Inflammatory macrophage treated with lipopolysaccharide for 1 hour (primary cell): ENCODE measurements at regions not wholly inside any gene's neighbourhood (a gene's known extent, or its start where the extent isn't known, plus 50 kb on each side); places are given as distances from the start of the nearest gene placed in this dataset.

ENCODE experiments used
- DNase-seq, 2 donors: peaks; one replicate each; pipeline ENCODE4 v3.0.0-alpha.2; 2020 to 2022

DNA sequence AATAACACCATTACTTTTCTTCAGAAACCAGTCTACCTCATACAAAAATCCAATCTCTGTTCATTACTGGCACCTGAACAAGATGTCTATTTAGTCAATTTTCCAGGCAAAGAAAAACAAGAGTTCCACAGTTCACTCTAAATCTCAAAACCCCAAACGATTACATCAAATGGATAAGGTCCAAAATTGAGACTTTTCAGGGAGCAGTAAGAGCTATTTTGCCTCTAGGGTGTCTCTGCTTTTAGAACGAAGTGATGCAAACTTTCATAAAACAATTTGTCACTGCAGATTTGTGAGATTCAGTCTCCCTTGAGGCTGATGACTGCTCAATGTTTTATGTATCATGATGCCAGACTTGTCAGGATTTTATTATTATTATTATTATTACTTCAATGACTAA lies 937.0 kb upstream of the PHF14 start:
- no peak for DNase-seq

DNA sequence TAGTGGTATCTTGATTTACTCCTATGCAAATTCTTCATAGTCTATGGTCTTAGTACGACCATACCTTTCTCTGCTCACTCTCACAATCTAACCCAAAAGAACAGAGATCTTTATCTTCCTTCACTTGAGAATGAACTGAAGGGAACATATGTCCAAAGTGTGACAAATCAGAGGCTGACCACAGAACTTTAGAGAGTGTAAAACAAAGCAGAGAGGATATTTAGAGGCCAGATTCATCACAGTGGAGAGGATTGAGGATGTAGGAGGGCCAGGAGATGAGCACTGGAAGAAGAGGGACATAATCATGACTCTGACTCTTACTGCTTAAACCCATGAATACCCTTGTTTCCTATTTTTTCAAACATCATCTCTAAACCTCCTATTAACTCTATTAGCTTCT lies 935.3 kb upstream of the PHF14 start:
- no peak for DNase-seq

DNA sequence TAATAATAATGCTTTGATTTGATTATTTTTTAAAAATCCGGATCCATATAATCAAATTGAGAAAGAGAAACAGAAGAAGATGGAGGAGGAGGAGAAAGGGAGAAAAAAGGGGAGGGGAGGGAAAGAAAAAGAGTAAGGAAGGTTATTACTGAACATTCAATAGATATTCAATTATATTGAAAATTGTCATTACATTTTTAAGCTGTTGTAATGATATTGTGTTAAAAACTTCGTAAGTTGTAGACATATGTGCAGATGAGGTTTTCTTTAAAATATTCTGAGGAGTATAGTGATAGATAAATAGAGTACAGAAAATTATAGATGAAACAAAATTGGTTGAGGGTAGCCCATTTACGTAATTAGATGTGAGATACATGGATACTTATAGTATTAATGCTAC lies 933.0 kb upstream of the PHF14 start:
- no peak for DNase-seq

DNA sequence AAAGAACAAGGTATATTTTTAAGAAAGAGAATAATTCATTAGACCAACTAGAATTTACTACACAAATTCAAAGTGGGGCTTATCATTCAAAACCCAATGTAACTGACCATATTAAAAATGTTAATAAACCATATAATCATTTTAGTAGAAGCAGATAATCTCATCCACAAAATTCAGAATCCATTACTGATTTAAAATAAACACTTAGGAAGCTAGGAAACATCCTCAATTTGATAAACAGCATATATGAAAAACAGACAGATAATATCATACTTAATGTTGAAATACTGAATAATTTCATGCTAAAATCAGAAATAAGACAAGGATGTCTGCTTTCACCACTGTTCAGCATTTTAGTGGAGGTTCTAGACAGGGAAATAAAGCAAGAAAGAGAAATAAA lies 902.8 kb upstream of the PHF14 start:
- no peak for DNase-seq

DNA sequence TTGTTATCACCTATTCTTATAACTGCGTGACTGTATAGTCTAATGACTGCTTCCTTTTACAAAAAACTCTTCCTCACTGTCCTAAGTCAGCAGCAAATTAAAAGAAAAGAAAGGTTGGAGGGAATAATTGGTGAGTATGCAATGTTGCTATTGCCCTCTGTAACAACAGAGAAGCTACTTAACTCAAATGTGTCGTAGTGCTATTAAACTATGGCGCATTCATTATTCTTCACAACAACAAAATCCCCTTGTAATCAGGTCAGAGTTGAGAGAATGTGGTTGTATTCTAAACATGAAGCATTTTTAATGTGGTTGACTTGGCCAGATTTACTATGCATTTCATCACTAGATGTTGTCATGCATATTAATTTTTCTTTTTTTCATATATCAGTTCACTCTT lies 897.8 kb upstream of the PHF14 start:
- no peak for DNase-seq

DNA sequence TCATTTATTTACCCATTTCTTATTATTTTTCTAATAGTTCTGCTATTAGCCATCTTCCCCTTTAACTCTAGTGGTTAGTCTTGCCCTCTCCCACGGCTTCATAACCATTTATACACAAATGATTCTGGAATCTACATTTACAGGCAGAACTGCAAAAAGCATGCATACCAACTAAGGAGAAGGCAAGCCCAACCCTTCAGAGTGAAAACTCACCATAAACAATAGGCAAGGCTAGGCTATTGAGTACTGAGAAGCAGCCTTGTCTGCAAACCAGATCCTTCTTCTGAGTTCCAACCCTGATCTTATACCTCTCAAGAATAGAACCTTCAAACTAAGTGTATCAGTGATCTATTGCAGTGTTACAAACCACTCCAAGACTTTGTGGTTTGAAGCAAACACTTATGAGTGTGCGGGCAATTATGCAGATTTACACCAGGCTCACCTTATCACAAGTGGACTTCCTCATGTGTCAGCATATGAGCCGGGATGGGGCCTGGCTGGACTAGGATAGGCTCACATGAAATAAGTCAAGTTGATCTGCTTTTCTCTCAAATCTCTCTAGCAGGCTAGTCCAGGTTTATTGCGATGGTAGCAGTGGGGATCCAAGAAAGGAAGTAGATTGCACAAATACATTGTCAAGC lies 896.9 kb upstream of the PHF14 start:
- no peak for DNase-seq

DNA sequence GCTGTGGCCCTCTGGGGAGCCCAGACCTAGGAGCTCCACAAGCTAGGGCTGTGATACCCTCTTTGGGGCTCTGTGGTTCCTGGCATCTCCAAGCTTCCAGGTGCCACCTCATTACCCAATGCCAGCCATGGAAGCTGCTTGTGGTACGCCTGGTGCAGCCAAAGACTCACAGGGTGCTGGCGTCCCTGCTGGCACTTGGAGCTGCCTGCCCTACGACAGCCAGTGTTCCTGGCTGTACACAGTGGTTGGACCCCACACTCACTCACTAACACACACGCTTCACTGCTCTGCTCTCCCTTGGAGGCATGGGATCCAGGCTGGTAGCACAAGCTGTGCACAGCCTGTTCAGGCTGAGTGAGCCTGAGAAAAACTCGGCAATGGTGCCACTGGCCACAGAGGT lies 894.1 kb upstream of the PHF14 start:
- no peak for DNase-seq

DNA sequence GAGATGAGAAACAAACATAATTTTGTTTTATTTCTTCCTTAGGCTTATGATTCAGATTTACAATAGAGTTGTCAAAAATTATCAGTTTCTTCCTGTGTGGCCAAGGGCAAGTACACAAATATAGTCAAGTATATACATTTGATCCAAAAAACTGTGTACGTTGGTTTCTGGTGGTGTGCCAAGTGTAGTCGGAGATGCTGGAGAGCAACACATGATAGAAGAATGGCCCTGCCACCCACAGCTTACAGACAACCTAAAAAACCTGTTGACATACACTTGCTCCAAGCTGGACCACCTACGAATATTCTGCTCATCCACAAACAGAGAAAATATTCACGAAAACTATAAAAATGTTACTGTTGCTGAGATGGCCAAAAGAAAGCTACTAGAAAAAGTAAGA lies 890.8 kb upstream of the PHF14 start:
- DNase-seq, result no peak

DNA sequence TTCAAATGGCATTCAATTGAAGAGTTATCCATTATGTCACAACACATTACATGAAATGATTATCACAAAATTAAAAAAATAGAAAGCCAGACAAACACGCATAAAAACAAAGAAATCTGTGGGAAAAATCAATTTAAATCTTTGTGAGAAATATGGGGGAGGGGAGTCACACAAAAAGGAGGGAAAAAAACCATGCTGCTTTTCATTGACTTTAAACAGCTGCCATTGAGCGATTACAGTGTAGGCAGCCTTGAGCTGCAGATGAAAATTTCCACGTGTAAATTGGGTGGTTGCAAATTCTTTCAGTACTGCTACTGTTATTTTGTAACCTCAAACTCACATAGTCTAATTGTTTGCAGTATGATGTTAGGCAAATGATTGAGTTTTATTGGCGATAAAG lies 889.9 kb upstream of the PHF14 start:
- DNase-seq, result no peak

DNA sequence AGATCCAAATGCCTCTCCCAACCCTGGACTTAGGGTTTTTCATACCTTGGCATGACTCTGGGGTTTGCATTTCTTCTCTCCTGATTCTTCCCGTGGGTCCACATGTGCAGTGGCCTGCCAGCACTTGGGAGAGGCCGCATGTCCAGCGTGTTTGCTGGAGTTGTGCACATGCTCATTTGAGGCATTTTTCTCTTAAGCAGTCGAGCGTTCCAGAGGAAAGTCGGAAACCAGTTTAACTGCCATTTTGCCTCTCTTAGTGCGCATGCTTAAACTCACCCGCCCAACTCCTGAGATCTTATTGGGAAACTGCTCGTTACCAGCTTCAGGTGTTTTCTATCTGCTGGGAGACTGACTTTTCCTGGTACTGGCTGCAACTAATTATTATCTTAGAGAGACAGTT lies 888.4 kb upstream of the PHF14 start:
- no peak for DNase-seq

DNA sequence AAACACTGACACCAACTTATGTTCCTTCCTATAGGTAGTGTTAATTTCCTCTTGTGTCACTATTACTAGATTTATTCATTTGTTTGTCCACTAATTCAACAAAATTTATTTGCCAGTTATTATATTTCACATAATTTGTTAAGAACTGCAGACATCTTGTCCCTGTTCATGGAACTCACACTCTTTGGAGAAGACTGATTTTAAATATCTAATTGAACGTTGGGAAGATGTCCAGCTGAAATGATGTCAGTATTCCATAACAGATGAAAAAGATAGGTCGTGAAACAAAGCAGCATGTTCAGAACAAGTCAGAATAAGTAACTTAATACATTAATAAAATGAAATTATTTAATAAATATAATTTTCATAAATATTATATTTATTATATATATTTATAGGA lies 873.1 kb upstream of the PHF14 start:
- no peak for DNase-seq

DNA sequence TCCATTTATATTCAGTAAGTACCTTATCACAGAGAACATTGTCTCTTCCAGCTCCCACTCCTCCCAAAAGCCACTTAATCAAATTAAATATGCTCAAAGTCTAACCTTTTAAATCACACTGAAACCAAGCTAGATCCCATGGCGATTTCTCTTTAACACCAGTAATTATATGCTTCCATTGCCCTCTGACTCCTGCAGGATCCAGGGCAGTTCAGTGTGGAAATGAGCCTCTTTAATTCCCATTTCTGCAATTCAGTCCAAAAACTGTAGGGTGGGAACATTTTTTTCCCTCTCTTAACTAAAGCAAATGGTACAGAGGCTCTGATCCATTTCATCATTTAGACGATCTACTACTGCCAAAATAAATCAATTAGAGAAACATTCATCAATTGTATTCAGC lies 872.3 kb upstream of the PHF14 start:
- DNase-seq, result no peak

DNA sequence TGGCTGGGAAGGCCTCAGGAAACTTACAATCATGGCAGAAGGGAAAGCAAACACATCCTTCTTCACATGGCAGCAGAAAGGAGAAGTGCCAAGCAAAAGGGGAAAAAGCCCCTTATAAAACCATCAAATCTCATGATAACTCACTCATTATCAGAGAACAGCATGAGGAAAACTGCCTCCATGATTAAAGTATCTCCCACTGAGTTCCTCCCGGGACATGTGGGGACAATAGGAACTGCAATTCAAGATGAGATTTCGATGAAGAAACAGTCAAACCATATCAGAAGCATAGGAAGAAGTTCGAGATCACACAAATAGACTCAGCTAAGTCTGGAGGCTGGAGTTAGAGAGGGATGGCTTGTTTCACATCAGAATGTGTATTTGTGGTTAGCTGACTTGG lies 869.4 kb upstream of the PHF14 start:
- no peak for DNase-seq

DNA sequence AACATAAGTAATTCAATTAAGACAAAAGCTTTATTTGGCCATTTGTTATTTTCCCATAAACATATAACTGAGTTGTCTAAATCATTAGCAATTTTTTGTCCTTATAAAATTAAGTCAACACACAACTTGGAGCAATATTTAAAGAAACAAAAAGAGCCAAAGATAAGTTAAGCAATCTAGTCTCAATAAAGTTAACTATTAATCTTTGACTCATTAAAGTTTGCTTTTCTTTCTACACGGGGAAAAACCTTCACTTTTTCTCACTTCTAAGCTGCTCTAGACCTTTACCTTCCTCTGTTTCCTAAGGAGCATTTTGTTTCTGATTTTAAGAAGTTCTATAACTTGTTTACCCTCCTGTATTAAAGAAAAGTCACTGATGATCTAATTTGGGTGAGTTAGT lies 867.1 kb upstream of the PHF14 start:
- no peak for DNase-seq

DNA sequence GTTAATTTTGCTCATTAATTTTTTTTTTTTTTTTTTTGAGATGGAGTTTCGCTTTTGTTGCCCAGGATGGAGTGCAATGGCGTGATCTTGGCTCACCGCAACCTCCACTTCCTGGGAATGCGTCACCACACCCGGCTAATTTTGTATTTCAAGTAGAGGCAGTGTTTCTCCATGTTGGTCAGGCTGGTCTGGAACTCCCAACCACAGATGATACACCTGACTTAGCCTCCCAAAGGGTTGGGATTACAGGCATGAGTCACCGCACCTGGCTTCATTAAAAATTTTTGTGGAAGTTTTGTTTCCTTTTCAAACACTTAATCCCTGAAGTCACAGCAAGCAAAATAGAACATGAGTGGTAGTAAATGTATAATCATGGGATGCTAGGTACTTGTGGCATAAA lies 857.2 kb upstream of the PHF14 start:
- no peak for DNase-seq

DNA sequence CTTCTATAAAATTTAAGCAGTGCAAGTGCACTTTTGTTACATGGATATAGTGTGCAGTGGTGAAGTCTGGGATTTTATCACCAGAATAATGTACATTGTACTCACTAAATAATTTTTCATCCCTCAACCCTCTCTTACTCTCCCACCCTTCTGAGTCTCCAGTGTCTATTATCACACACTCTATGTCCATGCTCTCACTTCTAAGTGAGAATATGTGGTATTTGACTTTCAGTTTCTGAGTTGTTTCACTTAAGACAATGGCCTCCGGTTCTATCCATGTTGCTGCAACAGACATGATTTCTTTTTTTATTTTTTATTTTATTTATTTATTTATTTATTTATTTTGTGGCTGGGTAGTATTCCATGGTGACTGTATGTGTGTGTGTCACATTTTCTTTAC lies 855.9 kb upstream of the PHF14 start:
- DNase-seq, result no peak

DNA sequence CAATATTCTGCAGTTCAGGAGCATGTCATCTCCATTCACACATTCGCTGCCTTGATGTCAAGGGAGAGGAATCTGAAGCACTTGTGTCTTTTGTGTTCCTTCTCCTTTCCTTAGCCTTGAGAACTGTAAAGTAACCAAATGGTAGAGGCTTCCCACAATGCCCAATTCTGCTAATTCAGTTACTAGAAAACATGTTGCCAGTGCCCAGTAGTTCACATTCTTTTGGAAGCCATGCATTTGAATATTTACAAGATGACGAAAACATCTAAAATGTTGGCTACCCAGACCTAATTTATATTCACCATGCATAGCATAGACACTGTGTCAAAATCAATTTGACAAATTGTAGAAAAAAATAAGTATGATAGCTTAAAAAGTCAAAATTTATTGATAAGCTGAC lies 852.7 kb upstream of the PHF14 start:
- no peak for DNase-seq

DNA sequence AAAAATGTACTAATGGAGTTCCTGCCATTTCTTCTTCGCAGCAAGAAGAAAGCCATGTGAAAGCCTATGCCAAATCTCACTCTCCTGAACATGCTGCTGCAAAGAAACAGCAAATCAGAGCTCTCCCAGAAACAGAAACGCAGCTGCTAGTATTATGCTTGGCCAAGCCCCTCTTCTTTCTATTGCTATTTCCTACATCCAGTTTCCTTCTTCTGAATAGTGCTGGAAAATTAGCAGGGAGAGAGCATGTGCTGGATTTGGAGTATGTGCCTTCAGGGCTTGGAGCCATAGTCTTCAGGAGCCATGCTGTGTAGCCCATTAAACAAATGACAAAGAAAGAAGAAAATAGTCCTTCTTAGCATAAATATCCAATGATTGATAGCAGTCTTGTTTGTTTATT lies 852.0 kb upstream of the PHF14 start:
- DNase-seq, result no peak

DNA sequence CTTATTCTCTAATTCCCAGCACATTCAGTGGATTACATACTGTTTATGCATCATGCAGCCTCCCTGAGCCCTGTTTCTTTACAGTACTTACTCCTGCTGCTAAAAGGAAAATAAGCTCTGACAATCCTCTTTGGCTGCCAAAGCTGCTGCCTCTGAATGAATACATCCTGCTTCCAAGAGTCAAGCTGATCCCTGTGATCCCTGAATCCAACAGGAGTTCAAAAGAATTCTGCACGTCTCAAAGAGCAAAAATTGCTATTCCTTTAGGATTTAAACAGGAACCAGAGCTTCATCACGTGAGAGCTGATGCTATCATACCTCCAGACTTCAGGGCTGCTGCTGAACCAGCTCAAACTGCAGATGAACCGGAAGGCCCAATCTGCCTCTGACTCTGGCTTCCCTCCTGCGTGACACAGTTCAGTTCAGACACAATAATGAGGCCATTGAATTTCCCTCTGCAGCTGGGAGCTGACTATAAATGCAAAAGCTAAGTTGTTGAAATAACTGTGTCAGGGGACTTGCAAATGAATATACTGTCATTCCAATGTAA lies 851.0 kb upstream of the PHF14 start:
- DNase-seq, result no peak

DNA sequence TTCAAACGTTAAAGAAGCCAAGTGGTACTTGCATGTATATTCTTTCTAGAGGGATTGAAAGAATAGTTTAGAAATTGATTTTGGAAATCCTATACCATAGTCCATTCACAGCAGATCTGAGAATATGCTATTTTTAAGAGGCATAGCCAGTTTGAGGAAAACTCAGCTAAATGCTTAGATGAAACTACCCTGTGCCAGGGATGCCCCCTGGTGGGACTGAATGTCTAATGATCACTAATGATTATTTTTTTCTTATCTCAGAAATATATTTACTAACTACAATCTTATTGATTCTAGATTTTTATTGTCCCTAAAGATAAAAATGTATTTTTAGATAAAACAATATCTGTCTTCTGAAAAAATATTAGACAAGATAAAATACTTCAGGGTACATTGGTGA lies 844.9 kb upstream of the PHF14 start:
- DNase-seq, result no peak

DNA sequence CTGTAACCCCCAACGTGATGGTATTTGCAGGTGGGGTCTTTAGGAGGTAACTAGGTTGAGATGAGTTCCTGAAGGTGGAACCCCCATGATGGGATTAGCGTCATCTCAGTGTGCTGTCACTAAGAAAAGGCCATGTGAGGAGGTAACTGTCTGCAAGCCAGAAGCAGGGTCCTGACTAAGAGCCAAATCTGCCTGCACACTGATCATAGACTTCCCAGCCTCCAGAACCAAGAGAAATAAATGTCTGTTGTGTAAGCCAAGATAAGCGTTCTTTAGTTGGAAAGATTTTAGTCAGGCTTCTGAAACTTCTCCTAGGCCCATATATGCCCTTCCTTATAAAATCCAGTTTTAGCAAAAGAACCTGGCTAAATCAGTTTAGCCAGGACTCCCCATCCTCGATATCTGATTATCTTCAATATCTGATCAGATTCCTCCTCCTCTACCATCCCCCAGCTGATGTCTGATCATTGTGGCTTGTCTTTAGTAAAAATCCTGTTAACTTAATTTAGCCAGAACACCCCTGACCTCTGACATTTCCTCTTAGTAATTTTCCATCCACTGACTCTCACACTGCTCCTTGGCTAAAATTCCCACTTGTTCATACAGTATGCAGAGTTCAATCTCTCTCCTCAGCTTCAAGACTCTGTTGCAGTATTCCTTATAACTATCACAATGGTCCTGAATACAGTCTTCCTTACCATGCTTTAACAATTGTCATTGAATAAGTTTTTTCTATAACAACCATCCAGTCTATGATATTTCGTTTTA lies 835.4 kb upstream of the PHF14 start:
- DNase-seq, result no peak

DNA sequence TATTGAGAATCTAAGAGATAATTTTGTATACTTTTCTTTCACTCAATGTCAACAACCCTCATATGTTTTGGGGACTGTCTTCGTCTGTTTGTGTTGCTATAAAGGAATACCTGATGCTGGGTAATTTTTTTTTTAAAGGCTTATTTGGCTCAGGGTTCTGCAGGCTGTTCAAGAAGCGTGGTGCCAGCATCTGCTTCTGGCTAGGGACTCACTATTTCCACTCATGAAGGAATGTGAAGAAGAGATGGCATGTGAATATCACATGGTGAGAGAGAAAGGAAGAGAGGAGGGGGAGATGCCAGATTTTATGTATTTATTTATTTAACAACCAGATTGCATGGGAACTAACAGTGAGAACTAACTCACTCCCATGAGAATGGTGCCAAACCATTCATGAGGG lies 827.4 kb upstream of the PHF14 start:
- no peak for DNase-seq

DNA sequence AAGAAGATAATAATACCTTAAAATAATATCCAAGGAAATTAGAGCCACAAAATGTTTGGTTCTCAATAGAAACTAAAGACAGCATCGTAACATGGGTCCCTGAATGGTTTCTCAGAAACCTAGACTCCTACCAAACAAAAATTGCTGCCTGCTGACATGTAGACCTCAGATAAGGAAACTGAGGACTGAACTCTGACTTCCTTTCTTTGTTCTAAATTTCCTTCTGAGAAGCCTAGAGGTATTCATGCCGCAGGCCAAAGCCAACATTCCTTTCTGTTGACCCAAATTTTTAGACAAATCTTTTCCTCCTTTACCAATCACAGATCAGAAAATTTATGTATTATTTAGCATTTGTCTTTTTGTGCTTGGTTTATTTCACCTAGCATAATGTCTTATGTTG lies 816.7 kb upstream of the PHF14 start:
- no peak for DNase-seq

DNA sequence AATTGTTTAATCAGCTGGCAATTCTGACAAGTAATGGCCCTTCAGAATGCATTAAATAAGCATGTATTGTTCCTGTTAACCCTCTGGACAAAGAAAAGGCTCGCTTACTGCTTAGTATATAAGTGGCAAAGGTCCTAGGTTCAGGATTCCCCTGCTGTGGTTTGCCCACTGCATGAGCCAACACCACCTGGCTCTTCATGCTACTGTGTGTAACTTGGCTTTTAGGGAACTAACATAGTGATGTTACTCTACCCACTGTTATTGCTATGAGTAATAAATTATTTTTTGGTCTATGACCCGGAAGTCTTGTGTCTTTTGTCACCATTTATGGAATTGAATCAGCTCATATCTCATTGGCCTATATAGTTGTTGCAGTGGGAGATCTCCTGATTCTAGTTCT lies 791.7 kb upstream of the PHF14 start:
- no peak for DNase-seq

DNA sequence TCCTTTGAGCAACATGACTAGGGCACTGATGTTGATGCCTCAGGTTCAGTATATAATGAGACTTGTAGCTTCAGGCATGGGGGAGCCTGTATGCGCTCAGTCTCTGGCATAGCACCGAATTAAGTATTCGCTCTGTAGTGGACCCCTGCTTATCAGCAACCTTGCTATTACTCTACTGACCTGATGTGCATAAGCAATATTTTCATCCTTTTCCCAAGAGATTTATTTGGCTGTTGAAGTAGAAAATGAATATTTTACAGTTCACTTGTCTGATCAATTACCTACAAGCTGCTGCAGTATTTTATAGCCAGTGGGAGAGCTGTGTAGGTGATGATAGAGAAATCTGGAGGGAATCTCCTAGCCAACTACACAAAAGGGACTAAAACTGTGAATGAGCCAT lies 781.6 kb upstream of the PHF14 start:
- DNase-seq, result no peak
